Keratinocyte (primary cell): ENCODE measurements at regions not wholly inside any gene's neighbourhood (a gene's known extent, or its start where the extent isn't known, plus 50 kb on each side); places are given as distances from the start of the nearest gene placed in this dataset.

Source experiments
- DNase-seq: peaks from one replicate; pipeline ENCODE4 v3.0.0-alpha.2; 2011; ENCODE audit warnings: low read depth, missing footprints, low spot score
- FAIRE-seq: peaks from 2 replicates; lab custom pipeline; 2011; peaks lifted over from hg19 to GRCh38; lab: Jason Lieb, UNC
- H2AFZ ChIP-seq: 2 replicates; pipeline ENCODE4 v1.6.0; 2012; ENCODE audit warnings: low read length, control low read depth, inconsistent platforms; ENCODE audit not compliant: control insufficient read depth
- H3K27ac ChIP-seq: 2 replicates; pipeline ENCODE4 v1.5.1; 2011; ENCODE audit warnings: low read length; ENCODE audit not compliant: control insufficient read depth, insufficient read depth
- H3K27me3 ChIP-seq: 3 replicates; pipeline ENCODE4 v1.6.0; 2011; ENCODE audit warnings: low read length; ENCODE audit not compliant: control insufficient read depth, insufficient read depth; ENCODE audit errors: extremely low read depth
- H3K36me3 ChIP-seq, 2 experiments: 2 replicates in 1 of 2; 3 replicates in 1 of 2; pipeline ENCODE4 v1.5.1; 2011; ENCODE audit warnings: low read length in 2 of 2, mild to moderate bottlenecking in 1 of 2; ENCODE audit not compliant: control insufficient read depth in 2 of 2, insufficient read depth in 2 of 2; ENCODE audit errors: extremely low read depth in 1 of 2
- H3K4me1 ChIP-seq: 3 replicates; pipeline ENCODE4 v1.5.1; 2011; ENCODE audit warnings: low read length; ENCODE audit not compliant: control insufficient read depth, insufficient read depth; ENCODE audit errors: extremely low read depth
- H3K4me2 ChIP-seq: 3 replicates; pipeline ENCODE4 v1.6.0; 2011; ENCODE audit warnings: low read depth, low read length; ENCODE audit not compliant: control insufficient read depth, insufficient read depth; ENCODE audit errors: extremely low read depth
- H3K4me3 ChIP-seq, 3 experiments: fragments of 200-600 bp in 1 of 3; sonication (generic) in 1 of 3; 2 replicates in 2 of 3; 3 replicates in 1 of 3; pipeline ENCODE4 v1.5.1; 2011 to 2016; ENCODE audit warnings: low read length in 3 of 3, mild to moderate bottlenecking in 3 of 3, control low read depth in 2 of 3, inconsistent platforms in 1 of 3, low read depth in 1 of 3, mixed read lengths in 1 of 3, mixed run types in 1 of 3, moderate library complexity in 1 of 3; ENCODE audit not compliant: control insufficient read depth in 2 of 3, insufficient read depth in 2 of 3; ENCODE audit errors: extremely low read depth in 1 of 3
- H3K79me2 ChIP-seq: 2 replicates; pipeline ENCODE4 v1.6.0; 2012; ENCODE audit warnings: low read length; ENCODE audit not compliant: control insufficient read depth, insufficient read depth
- H3K9ac ChIP-seq: 3 replicates; pipeline ENCODE4 v1.6.0; 2011; ENCODE audit warnings: low read length; ENCODE audit not compliant: control insufficient read depth, insufficient read depth; ENCODE audit errors: extremely low read depth
- H3K9me1 ChIP-seq: 3 replicates; pipeline ENCODE4 v1.6.0; 2011; ENCODE audit warnings: low read length; ENCODE audit not compliant: control insufficient read depth, insufficient read depth; ENCODE audit errors: extremely low read depth
- H3K9me3 ChIP-seq: 2 replicates; pipeline ENCODE4 v1.5.1; 2012; ENCODE audit warnings: low read depth, low read length; ENCODE audit not compliant: control insufficient read depth
- H4K20me1 ChIP-seq: 3 replicates; pipeline ENCODE4 v1.6.0; 2011; ENCODE audit warnings: low read length; ENCODE audit not compliant: control insufficient read depth, insufficient read depth; ENCODE audit errors: extremely low read depth
- EZH2 ChIP-seq: IDR thresholded peaks from one replicate; pipeline ENCODE4 v1.6.1; 2012; ENCODE audit warnings: inconsistent platforms, mild to moderate bottlenecking, low read length, moderate library complexity
- dilution Hi-C: fragments of 300-500 bp; cut with MboI; formaldehyde crosslinking; loops from one replicate; pipeline ENCODE4 v1.7.0; 2020; ENCODE audit warnings: low sequenced_read_pairs; ENCODE audit not compliant: extremely low pct_ligation_motif_present
- TF ChIP-seq, protein P1 (sequence below), 3 experiments: IDR thresholded peaks in 1 of 3; conservative IDR thresholded peaks in 1 of 3; optimal IDR thresholded peaks in 1 of 3; 2 replicates in 2 of 3; 3 replicates in 1 of 3; pipeline versions ENCODE3 to v1.5.1; 2011; ENCODE audit warnings: low read length in 3 of 3, mild to moderate bottlenecking in 3 of 3, moderate library complexity in 2 of 3, control low read depth in 1 of 3, inconsistent platforms in 1 of 3; ENCODE audit not compliant: insufficient read depth in 2 of 3; ENCODE audit errors: extremely low read depth in 1 of 3

- DNase-seq, result no peak
- no peaks in the 10 kb centered on the region for H4K20me1 ChIP-seq
Observed at GRCh38 chr4:34766935-34767334, 1477.4 kb downstream of the ARAP2 start.

DNA sequence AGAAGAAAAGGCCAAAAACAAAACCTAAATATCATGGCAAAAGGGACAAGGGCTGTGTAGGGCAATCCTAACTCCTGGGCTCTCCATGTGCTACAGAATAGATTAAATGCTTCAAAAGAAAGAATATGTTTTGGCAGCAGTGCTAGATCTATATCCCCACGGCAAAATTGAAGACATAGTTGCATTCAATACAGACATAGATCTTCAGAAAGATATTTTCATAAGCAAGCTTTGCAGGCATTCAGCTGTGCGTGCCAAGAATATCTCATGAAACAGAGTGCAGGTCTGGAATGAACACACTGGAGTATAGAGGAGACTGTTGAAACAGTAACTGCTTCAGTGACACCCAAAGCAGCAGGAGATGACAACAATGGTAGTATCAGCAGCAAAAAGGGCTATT is 1476.9 kb downstream of the ARAP2 start:
- dilution Hi-C loops, result no loop called here
- no peak for FAIRE-seq
- H4K20me1 ChIP-seq, result no peaks in the 10 kb centered on the region

More at GRCh38 chr4:34766935-34767334, 1477.4 kb downstream of the ARAP2 start:
- no peak overlapping the region for H3K9ac ChIP-seq
- H3K27ac ChIP-seq, result no peak overlapping the region
- no peak overlapping the region for H2AFZ ChIP-seq
- no peak overlapping the region for H3K4me2 ChIP-seq
- no peaks in the 10 kb centered on the region for H3K9me1 ChIP-seq
- H3K9me3 ChIP-seq, result no peaks in the 10 kb centered on the region
- no peaks in the 10 kb centered on the region for H3K27me3 ChIP-seq
- no peak overlapping the region for H3K4me3 ChIP-seq
- TF ChIP-seq, protein P1, sequence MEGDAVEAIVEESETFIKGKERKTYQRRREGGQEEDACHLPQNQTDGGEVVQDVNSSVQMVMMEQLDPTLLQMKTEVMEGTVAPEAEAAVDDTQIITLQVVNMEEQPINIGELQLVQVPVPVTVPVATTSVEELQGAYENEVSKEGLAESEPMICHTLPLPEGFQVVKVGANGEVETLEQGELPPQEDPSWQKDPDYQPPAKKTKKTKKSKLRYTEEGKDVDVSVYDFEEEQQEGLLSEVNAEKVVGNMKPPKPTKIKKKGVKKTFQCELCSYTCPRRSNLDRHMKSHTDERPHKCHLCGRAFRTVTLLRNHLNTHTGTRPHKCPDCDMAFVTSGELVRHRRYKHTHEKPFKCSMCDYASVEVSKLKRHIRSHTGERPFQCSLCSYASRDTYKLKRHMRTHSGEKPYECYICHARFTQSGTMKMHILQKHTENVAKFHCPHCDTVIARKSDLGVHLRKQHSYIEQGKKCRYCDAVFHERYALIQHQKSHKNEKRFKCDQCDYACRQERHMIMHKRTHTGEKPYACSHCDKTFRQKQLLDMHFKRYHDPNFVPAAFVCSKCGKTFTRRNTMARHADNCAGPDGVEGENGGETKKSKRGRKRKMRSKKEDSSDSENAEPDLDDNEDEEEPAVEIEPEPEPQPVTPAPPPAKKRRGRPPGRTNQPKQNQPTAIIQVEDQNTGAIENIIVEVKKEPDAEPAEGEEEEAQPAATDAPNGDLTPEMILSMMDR (optimal IDR thresholded peaks at IDR 0.05 in 1 of 3, IDR thresholded peaks at IDR 0.05 in 1 of 3, conservative IDR thresholded peaks at IDR 0.05 in 1 of 3; ENCODE audit: extremely low read depth in 1 of 3, insufficient read depth in 2 of 3, low read length in 3 of 3), result no peak
- TF ChIP-seq EZH2, result no peak
- H3K79me2 ChIP-seq, result no peaks in the 10 kb centered on the region
- H3K4me1 ChIP-seq, result no peaks in the 10 kb centered on the region
- no peak for FAIRE-seq
- H3K36me3 ChIP-seq, result no peaks in the 10 kb centered on the region
- dilution Hi-C loops, result no loop called here

More for the DNA sequence above, 1476.9 kb downstream of the ARAP2 start:
- Histone ChIP-seq H3K4me2 (no peak overlapping the region), H3K79me2 (no peaks in the 10 kb centered on the region), H2AFZ (no peak overlapping the region), H3K9me3 (no peaks in the 10 kb centered on the region), H3K4me3 (no peak overlapping the region), H3K27me3 (no peaks in the 10 kb centered on the region), H3K36me3 (no peaks in the 10 kb centered on the region), H3K9ac (no peak overlapping the region), H3K9me1 (no peaks in the 10 kb centered on the region), H3K27ac (no peak overlapping the region), H3K4me1 (no peaks in the 10 kb centered on the region)
- TF ChIP-seq EZH2, result no peak
- TF ChIP-seq, protein P1 (optimal IDR thresholded peaks at IDR 0.05 in 1 of 3, IDR thresholded peaks at IDR 0.05 in 1 of 3, conservative IDR thresholded peaks at IDR 0.05 in 1 of 3; ENCODE audit: extremely low read depth in 1 of 3, insufficient read depth in 2 of 3, low read length in 3 of 3), result no peak
- DNase-seq, result no peak
